ENCODE measurements at regions not wholly inside any gene's neighbourhood (a gene's known extent, or its start where the extent isn't known, plus 50 kb on each side); places are given as distances from the start of the nearest gene placed in this dataset.

DNA sequence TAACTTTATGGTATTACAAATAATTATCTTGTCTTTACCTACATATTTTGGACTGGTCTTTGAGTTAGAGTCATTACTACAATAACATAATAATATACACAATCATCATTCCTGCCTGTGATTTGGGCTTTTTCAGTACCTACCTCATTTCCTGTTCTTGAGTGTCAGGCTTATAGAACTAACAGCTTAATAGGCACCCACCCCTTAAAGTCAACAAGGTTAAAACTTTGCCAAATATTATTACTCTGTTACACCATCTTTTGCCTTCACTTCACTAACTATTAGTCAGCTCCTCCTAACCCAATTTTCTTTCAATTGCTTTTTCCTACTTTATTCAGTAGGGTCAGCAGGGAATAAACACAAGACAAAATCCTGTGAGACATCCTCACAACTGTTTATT, 488.7 kb upstream of the AGTR1 start:
- TF ChIP-seq POLR2A (IDR thresholded peaks at IDR 0.05): no peak
- no peak for TF ChIP-seq CTCF (IDR thresholded peaks at IDR 0.05)

Measured in esophagus squamous epithelium (tissue), 4 donors.